Tibial nerve (tissue), 3 donors: ENCODE measurements at regions not wholly inside any gene's neighbourhood (a gene's known extent, or its start where the extent isn't known, plus 50 kb on each side); places are given as distances from the start of the nearest gene placed in this dataset.

Experiments
- POLR2A ChIP-seq, 2 donors: fragments of 450-650 bp; IDR thresholded peaks; one replicate each; pipeline ENCODE4 v1.6.1; 2017; ENCODE audit warnings: antibody characterized with exemption in 2 of 2, mild to moderate bottlenecking in 2 of 2, moderate library complexity in 2 of 2
- TF ChIP-seq, protein P1 (sequence below), 5 experiments: fragments of 200-600 bp in 3 of 5; fragments of 450-650 bp in 2 of 5; sonication (generic) in 3 of 5; IDR thresholded peaks; one replicate each; pipeline ENCODE4 v1.5.1; 2016 to 2019; ENCODE audit warnings: antibody characterized with exemption in 5 of 5, mild to moderate bottlenecking in 3 of 5, moderate library complexity in 2 of 5

DNA sequence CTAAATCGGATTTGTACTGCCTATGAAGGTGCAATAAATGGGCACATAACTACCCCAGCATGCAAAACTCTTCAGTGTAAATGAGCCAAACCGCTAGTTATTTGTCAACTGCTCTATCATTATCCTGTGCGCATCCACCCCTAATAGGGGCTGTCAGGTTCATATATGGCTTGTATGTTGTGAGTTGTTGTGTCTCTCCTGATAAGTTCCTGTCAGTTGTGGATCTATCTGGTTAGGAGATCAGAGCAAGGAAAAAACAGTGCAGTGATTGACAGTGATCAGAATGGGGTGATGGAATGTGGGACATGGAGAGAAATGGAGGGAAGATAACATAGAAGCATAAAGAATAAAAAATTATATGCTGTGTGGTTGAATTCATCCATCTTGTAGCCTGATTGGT is 686.9 kb upstream of the ID4 start:
- TF ChIP-seq, protein P1, sequence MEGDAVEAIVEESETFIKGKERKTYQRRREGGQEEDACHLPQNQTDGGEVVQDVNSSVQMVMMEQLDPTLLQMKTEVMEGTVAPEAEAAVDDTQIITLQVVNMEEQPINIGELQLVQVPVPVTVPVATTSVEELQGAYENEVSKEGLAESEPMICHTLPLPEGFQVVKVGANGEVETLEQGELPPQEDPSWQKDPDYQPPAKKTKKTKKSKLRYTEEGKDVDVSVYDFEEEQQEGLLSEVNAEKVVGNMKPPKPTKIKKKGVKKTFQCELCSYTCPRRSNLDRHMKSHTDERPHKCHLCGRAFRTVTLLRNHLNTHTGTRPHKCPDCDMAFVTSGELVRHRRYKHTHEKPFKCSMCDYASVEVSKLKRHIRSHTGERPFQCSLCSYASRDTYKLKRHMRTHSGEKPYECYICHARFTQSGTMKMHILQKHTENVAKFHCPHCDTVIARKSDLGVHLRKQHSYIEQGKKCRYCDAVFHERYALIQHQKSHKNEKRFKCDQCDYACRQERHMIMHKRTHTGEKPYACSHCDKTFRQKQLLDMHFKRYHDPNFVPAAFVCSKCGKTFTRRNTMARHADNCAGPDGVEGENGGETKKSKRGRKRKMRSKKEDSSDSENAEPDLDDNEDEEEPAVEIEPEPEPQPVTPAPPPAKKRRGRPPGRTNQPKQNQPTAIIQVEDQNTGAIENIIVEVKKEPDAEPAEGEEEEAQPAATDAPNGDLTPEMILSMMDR (IDR thresholded peaks at IDR 0.05), result no peak
- no peak for TF ChIP-seq POLR2A (IDR thresholded peaks at IDR 0.05)
